CD4-positive, alpha-beta memory T cell (primary cell): ENCODE measurements at regions not wholly inside any gene's neighbourhood (a gene's known extent, or its start where the extent isn't known, plus 50 kb on each side); places are given as distances from the start of the nearest gene placed in this dataset.

Source experiments
- CTCF ChIA-PET: fragments of 350-600 bp; sonication (Branson Sonifier 250); formaldehyde crosslinking; loops from one replicate; lab custom pipeline; 2021; ENCODE audit warnings: inconsistent platforms; ENCODE audit not compliant: partially characterized antibody; lab: Charles Lee
- POLR2A ChIA-PET: fragments of 350-600 bp; sonication (Branson Sonifier 250); formaldehyde crosslinking; loops from one replicate; lab custom pipeline; 2021; ENCODE audit not compliant: partially characterized antibody; lab: Charles Lee
- DNase-seq, 5 donors: peaks; one replicate each; pipeline versions ENCODE4 v3.0.0 to v3.0.0-alpha.2; 2020 to 2022; ENCODE audit warnings: mixed read lengths in 1 of 5
- H3K27ac ChIP-seq: one replicate; pipeline ENCODE4 v1.7.0; 2013; ENCODE audit warnings: low read depth, low read length
- H3K27me3 ChIP-seq: 2 replicates; pipeline ENCODE4 v1.7.0; 2013; ENCODE audit warnings: mild to moderate bottlenecking, low read length, moderate library complexity; ENCODE audit not compliant: insufficient read depth
- H3K36me3 ChIP-seq: 2 replicates; pipeline ENCODE4 v1.7.0; 2013; ENCODE audit warnings: mild to moderate bottlenecking, low read length, moderate library complexity; ENCODE audit not compliant: insufficient read depth
- H3K4me1 ChIP-seq: 2 replicates; pipeline ENCODE4 v1.7.0; 2013; ENCODE audit warnings: mild to moderate bottlenecking, low read length, moderate library complexity; ENCODE audit not compliant: insufficient read depth
- H3K4me3 ChIP-seq, 2 donors: one replicate each; pipeline ENCODE4 v1.7.0; 2013; ENCODE audit warnings: low read length in 2 of 2, mild to moderate bottlenecking in 1 of 2
- H3K9me3 ChIP-seq, 2 donors: one replicate each; pipeline ENCODE4 v1.7.0; 2013; ENCODE audit warnings: low read length in 2 of 2, control low read depth in 1 of 2; ENCODE audit not compliant: control insufficient read depth in 1 of 2
- H3K27ac Mint-ChIP-seq, 7 donors: one replicate each; pipeline ENCODE4 v1.8.0; 2020 to 2021; ENCODE audit warnings: mixed read lengths in 7 of 7, mild to moderate bottlenecking in 6 of 7, inconsistent platforms in 3 of 7, moderate library complexity in 3 of 7
- H3K27me3 Mint-ChIP-seq, 2 donors: one replicate each; pipeline ENCODE4 v1.8.0; 2020 to 2021; ENCODE audit warnings: mixed read lengths in 2 of 2
- H3K36me3 Mint-ChIP-seq, 2 donors: one replicate each; pipeline ENCODE4 v1.8.0; 2020 to 2021; ENCODE audit warnings: mixed read lengths in 2 of 2, inconsistent platforms in 1 of 2, mild to moderate bottlenecking in 1 of 2
- H3K4me1 Mint-ChIP-seq, 4 donors: one replicate each; pipeline ENCODE4 v1.8.0; 2020 to 2021; ENCODE audit warnings: mixed read lengths in 4 of 4, mild to moderate bottlenecking in 1 of 4
- H3K4me3 Mint-ChIP-seq, 8 donors: one replicate each; pipeline ENCODE4 v1.8.0; 2020 to 2021; ENCODE audit warnings: mixed read lengths in 8 of 8, mild to moderate bottlenecking in 7 of 8, moderate library complexity in 6 of 8, inconsistent platforms in 3 of 8
- H3K9me3 Mint-ChIP-seq, 8 donors: one replicate each; pipeline ENCODE4 v1.8.0; 2020 to 2021; ENCODE audit warnings: mixed read lengths in 8 of 8, mild to moderate bottlenecking in 5 of 8, inconsistent platforms in 3 of 8, moderate library complexity in 1 of 8
- intact Hi-C: fragments of 100-400 bp; cut with micrococcal nuclease; formaldehyde crosslinking; loops from one replicate; pipeline ENCODE4 v1.15.1; 2023

GRCh38 chr2:21972586-21972985 lies 848.8 kb downstream of the TDRD15 start:
- ChIA-PET CTCF (no interaction called here), POLR2A (no interaction called here)
- no peaks in the 10 kb centered on the region for H3K27me3 ChIP-seq

GRCh38 chr2:21981127-21981526 lies 857.4 kb downstream of the TDRD15 start:
- Mint-ChIP-seq H3K27ac (no peak overlapping the region), H3K4me1 (no peaks in the 10 kb centered on the region)
- POLR2A ChIA-PET: no interaction called here

More at GRCh38 chr2:21972586-21972985, 848.8 kb downstream of the TDRD15 start:
- H3K36me3 ChIP-seq: no peaks in the 10 kb centered on the region
- Mint-ChIP-seq H3K36me3 (no peaks in the 10 kb centered on the region), H3K27ac (no peak overlapping the region), H3K27me3 (no peaks in the 10 kb centered on the region), H3K9me3 (peaks cover 0 to 12% (median 6%) of the 10 kb centered on the region in 8 donors), H3K4me3 (no peak overlapping the region), H3K4me1 (no peaks in the 10 kb centered on the region)
- no peaks in the 10 kb centered on the region for H3K9me3 ChIP-seq
- intact Hi-C loops: no loop called here
- no peak overlapping the region for H3K4me3 ChIP-seq
- no peak for DNase-seq
- no peaks in the 10 kb centered on the region for H3K4me1 ChIP-seq
- H3K27ac ChIP-seq: no peak overlapping the region

DNA sequence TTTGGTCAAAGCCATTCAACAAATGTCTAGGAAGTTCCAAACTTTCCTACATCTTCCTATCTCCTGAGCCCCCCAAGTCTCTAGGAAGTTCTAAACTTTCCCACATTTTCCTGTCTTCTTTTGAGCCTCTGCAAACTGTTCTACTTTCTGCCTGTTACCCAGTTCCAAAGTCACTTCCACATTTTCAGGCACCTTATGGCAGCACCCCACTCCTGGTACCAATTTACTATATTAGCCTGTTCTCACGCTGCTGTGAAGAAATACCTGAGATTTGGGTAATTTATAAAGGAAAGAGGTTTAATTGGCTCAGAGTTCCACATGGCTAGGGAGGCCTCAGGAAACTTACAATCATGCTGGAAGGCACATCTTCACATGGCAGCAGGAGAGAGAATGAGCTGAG lies 869.2 kb downstream of the TDRD15 start:
- peaks cover 5 to 61% (median 23%) of the 10 kb centered on the region in 8 donors for H3K9me3 Mint-ChIP-seq
- Histone ChIP-seq H3K27ac (no peak overlapping the region), H3K36me3 (no peaks in the 10 kb centered on the region), H3K9me3 (peaks cover 0 to 17% of the 10 kb centered on the region in 2 donors), H3K4me3 (no peak overlapping the region), H3K27me3 (no peaks in the 10 kb centered on the region), H3K4me1 (no peaks in the 10 kb centered on the region)
- H3K27me3 Mint-ChIP-seq: no peaks in the 10 kb centered on the region
- ChIA-PET CTCF (no interaction called here), POLR2A (no interaction called here)
- DNase-seq: no peak
- intact Hi-C loops: no loop called here
- H3K4me3 Mint-ChIP-seq: no peak overlapping the region
- no peaks in the 10 kb centered on the region for H3K36me3 Mint-ChIP-seq
- no peaks in the 10 kb centered on the region for H3K4me1 Mint-ChIP-seq
- H3K27ac Mint-ChIP-seq: no peak overlapping the region

More at GRCh38 chr2:21981127-21981526, 857.4 kb downstream of the TDRD15 start:
- H3K4me3 ChIP-seq: no peak overlapping the region
- Mint-ChIP-seq H3K27me3 (no peaks in the 10 kb centered on the region), H3K4me3 (no peak overlapping the region), H3K9me3 (peaks cover 1 to 26% (median 17%) of the 10 kb centered on the region in 8 donors), H3K36me3 (no peaks in the 10 kb centered on the region)
- no peak for DNase-seq
- H3K4me1 ChIP-seq: no peaks in the 10 kb centered on the region
- peaks cover 0 to 6% of the 10 kb centered on the region in 2 donors for H3K9me3 ChIP-seq
- H3K36me3 ChIP-seq: no peaks in the 10 kb centered on the region
- intact Hi-C loops: no loop called here
- CTCF ChIA-PET: no interaction called here
- no peak overlapping the region for H3K27ac ChIP-seq
- H3K27me3 ChIP-seq: no peaks in the 10 kb centered on the region

DNA sequence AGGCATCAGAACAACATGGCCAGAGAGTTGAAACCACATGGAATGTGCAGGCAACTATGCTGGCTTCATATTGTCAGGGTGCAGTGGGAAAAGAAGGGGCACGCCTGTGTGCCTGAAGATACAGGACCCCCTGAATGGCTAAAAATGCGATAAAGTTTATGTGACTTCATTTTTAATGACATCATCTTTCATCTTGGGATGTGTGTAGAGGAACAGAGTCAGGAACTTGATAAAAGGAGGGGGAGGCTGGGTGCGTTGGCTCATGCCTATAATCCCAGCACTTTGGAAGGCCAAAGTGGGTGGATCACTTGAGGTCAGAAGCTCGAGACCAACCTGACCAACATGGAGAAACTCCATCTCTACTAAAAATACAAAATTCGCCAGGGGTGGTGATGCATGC lies 872.6 kb downstream of the TDRD15 start:
- POLR2A ChIA-PET: no interaction called here
- CTCF ChIA-PET: no interaction called here
- peaks cover 6 to 59% (median 18%) of the 10 kb centered on the region in 8 donors for H3K9me3 Mint-ChIP-seq

DNA sequence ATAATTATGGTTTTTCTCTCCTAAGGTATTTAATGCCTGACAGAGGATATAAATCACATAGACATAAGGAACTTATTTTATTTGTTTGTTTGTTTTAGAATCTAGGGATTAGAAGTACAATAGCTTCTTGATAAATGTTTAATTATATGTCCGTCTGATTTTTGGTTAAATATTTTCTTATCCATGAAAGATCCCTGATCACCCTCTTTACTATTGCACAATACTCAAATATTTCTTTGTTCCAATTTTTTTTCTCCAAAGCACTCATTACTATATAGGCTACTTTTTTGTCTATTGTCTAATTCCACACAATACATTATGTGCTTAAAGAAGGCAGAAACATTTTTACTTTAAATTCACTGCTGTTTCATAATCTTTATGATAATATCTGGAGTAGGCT lies 875.8 kb downstream of the TDRD15 start:
- H3K4me1 ChIP-seq: no peaks in the 10 kb centered on the region
- H3K27me3 ChIP-seq: no peaks in the 10 kb centered on the region
- intact Hi-C loops: no loop called here
- no peak overlapping the region for H3K4me3 ChIP-seq
- H3K36me3 ChIP-seq: no peaks in the 10 kb centered on the region
- H3K4me1 Mint-ChIP-seq: no peaks in the 10 kb centered on the region
- POLR2A ChIA-PET: no interaction called here
- peaks cover 4 to 38% (median 14%) of the 10 kb centered on the region in 8 donors for H3K9me3 Mint-ChIP-seq
- H3K4me3 Mint-ChIP-seq: no peak overlapping the region
- H3K27ac ChIP-seq: no peak overlapping the region
- CTCF ChIA-PET: no interaction called here
- no peaks in the 10 kb centered on the region for H3K36me3 Mint-ChIP-seq
- DNase-seq: no peak
- no peaks in the 10 kb centered on the region for H3K27me3 Mint-ChIP-seq
- no peak overlapping the region for H3K27ac Mint-ChIP-seq
- H3K9me3 ChIP-seq: peaks cover 0 to 3% of the 10 kb centered on the region in 2 donors

More for the DNA sequence above, 872.6 kb downstream of the TDRD15 start:
- Histone ChIP-seq H3K36me3 (no peaks in the 10 kb centered on the region), H3K9me3 (peaks cover 0 to 20% of the 10 kb centered on the region in 2 donors), H3K4me1 (no peaks in the 10 kb centered on the region), H3K27me3 (no peaks in the 10 kb centered on the region), H3K4me3 (no peak overlapping the region), H3K27ac (no peak overlapping the region)
- H3K27me3 Mint-ChIP-seq: no peaks in the 10 kb centered on the region
- H3K27ac Mint-ChIP-seq: no peak overlapping the region
- intact Hi-C loops: no loop called here
- no peaks in the 10 kb centered on the region for H3K36me3 Mint-ChIP-seq
- H3K4me3 Mint-ChIP-seq: no peak overlapping the region
- no peaks in the 10 kb centered on the region for H3K4me1 Mint-ChIP-seq
- no peak for DNase-seq

DNA sequence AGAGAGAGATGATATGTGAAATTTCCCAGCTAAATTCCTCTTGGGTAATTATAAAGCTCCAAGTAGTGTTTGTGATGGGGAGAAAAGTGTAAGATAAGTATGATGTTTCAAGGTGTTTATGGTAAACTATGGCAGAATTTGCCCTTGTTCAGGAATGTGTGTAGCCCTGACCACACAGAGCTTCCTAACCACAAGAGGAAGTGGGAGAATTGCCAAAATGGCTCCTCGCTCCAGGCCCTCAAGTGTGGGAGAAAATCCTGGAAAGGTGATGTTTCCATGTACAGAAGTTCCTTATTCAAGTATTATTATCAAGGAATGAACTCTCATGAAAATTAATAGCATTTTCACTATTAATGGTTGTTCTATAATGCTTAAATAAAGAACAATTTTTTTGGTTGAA lies 878.3 kb downstream of the TDRD15 start:
- Mint-ChIP-seq H3K4me1 (no peaks in the 10 kb centered on the region), H3K4me3 (no peak overlapping the region)
- no peak overlapping the region for H3K27ac ChIP-seq

GRCh38 chr2:22003270-22003669 lies 879.5 kb downstream of the TDRD15 start:
- Histone ChIP-seq H3K27ac (no peak overlapping the region), H3K9me3 (peaks cover 0 to 3% of the 10 kb centered on the region in 2 donors), H3K27me3 (no peaks in the 10 kb centered on the region), H3K36me3 (no peaks in the 10 kb centered on the region), H3K4me1 (no peaks in the 10 kb centered on the region), H3K4me3 (no peak overlapping the region)
- no peak overlapping the region for H3K27ac Mint-ChIP-seq
- intact Hi-C loops: no loop called here
- H3K27me3 Mint-ChIP-seq: no peaks in the 10 kb centered on the region
- ChIA-PET POLR2A (no interaction called here), CTCF (no interaction called here)
- H3K36me3 Mint-ChIP-seq: no peaks in the 10 kb centered on the region
- no peak overlapping the region for H3K4me3 Mint-ChIP-seq
- no peaks in the 10 kb centered on the region for H3K4me1 Mint-ChIP-seq
- H3K9me3 Mint-ChIP-seq: peaks cover 0 to 28% (median 12%) of the 10 kb centered on the region in 8 donors
- DNase-seq: no peak

More for the DNA sequence above, 878.3 kb downstream of the TDRD15 start:
- Mint-ChIP-seq H3K36me3 (no peaks in the 10 kb centered on the region), H3K9me3 (peaks cover 0 to 24% (median 12%) of the 10 kb centered on the region in 8 donors), H3K27ac (no peak overlapping the region), H3K27me3 (no peaks in the 10 kb centered on the region)
- no peaks in the 10 kb centered on the region for H3K36me3 ChIP-seq
- CTCF ChIA-PET: no interaction called here
- no peaks in the 10 kb centered on the region for H3K27me3 ChIP-seq
- peaks cover 0 to 3% of the 10 kb centered on the region in 2 donors for H3K9me3 ChIP-seq
- intact Hi-C loops: no loop called here
- no peaks in the 10 kb centered on the region for H3K4me1 ChIP-seq
- no peak for DNase-seq
- no peak overlapping the region for H3K4me3 ChIP-seq
- POLR2A ChIA-PET: no interaction called here

DNA sequence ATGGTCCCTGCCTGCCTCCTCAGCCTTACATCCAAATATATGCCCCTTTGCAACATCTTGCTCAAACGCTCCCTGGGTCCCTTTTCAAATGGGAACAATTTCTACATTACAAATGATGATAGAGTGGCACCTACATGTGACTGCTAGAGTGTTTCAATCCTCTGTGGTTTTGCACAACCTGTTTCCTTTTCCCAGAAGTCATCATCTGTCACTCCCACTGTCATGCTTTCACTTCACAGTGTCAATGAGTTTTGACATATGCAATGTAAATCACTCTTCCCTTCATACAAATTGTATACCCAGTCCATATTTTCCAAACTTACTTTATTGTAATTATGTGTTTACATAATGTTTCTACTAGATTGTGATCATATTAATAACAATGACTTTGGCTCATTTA lies 887.3 kb downstream of the TDRD15 start:
- Histone ChIP-seq H3K27ac (no peak overlapping the region), H3K36me3 (no peaks in the 10 kb centered on the region), H3K4me3 (no peak overlapping the region), H3K4me1 (no peaks in the 10 kb centered on the region), H3K27me3 (no peaks in the 10 kb centered on the region), H3K9me3 (no peaks in the 10 kb centered on the region)
- H3K27me3 Mint-ChIP-seq: no peaks in the 10 kb centered on the region
- no peak for DNase-seq
- no peak overlapping the region for H3K27ac Mint-ChIP-seq
- no peaks in the 10 kb centered on the region for H3K36me3 Mint-ChIP-seq
- intact Hi-C loops: no loop called here
- peaks cover 5 to 37% (median 15%) of the 10 kb centered on the region in 8 donors for H3K9me3 Mint-ChIP-seq
- ChIA-PET CTCF (no interaction called here), POLR2A (no interaction called here)
- no peaks in the 10 kb centered on the region for H3K4me1 Mint-ChIP-seq
- no peak overlapping the region for H3K4me3 Mint-ChIP-seq
